Natural killer cell (primary cell): ENCODE measurements at regions not wholly inside any gene's neighbourhood (a gene's known extent, or its start where the extent isn't known, plus 50 kb on each side); places are given as distances from the start of the nearest gene placed in this dataset.

Experiments used
- ATAC-seq, 3 donors: fragments of 150-1000 bp in 2 of 3; fragments of 200-7000 bp in 1 of 3; cut with Tn5 transposase; 1 replicate in 1 of 3; 2 replicates in 2 of 3; pipeline ENCODE4 v1.10.0; 2021; ENCODE audit warnings: mild to moderate bottlenecking in 2 of 3, moderate library complexity in 2 of 3
- DNase-seq, 2 donors: peaks; one replicate each; pipeline versions ENCODE4 v3.0.0 to v3.0.0-alpha.2; 2013 to 2021; ENCODE audit warnings: mixed read lengths in 1 of 2
- H3K27ac ChIP-seq: one replicate; pipeline ENCODE4 v1.5.1; 2013; ENCODE audit warnings: mild to moderate bottlenecking, low read length
- H3K27me3 ChIP-seq: one replicate; pipeline ENCODE4 v1.6.1; 2013; ENCODE audit warnings: low read length; ENCODE audit not compliant: control insufficient read depth, insufficient read depth
- H3K36me3 ChIP-seq: one replicate; pipeline ENCODE4 v1.6.1; 2013; ENCODE audit warnings: low read length; ENCODE audit not compliant: control insufficient read depth, insufficient read depth
- H3K4me1 ChIP-seq: one replicate; pipeline ENCODE4 v1.6.1; 2013; ENCODE audit warnings: low read length; ENCODE audit not compliant: control insufficient read depth, insufficient read depth
- H3K4me3 ChIP-seq: one replicate; pipeline ENCODE4 v1.5.1; 2013; ENCODE audit warnings: low read length
- H3K9me3 ChIP-seq: one replicate; pipeline ENCODE4 v1.6.1; 2013; ENCODE audit warnings: low read length; ENCODE audit not compliant: control insufficient read depth, insufficient read depth
- H3K27ac Mint-ChIP-seq, 2 donors: one replicate each; pipeline ENCODE4 v1.8.0; 2022; ENCODE audit warnings: mild to moderate bottlenecking in 2 of 2, mixed read lengths in 2 of 2, moderate library complexity in 1 of 2
- H3K27me3 Mint-ChIP-seq, 2 donors: one replicate each; pipeline ENCODE4 v1.8.0; 2022; ENCODE audit warnings: low read depth in 2 of 2, mixed read lengths in 2 of 2
- H3K36me3 Mint-ChIP-seq: one replicate; pipeline ENCODE4 v1.8.0; 2022; ENCODE audit warnings: mixed read lengths
- H3K4me1 Mint-ChIP-seq, 2 donors: one replicate each; pipeline ENCODE4 v1.8.0; 2022; ENCODE audit warnings: mixed read lengths in 2 of 2
- H3K4me3 Mint-ChIP-seq: one replicate; pipeline ENCODE4 v1.8.0; 2022; ENCODE audit warnings: mild to moderate bottlenecking, moderate library complexity, mixed read lengths
- H3K9me3 Mint-ChIP-seq, 2 donors: one replicate each; pipeline ENCODE4 v1.8.0; 2022; ENCODE audit warnings: mixed read lengths in 2 of 2
- WGBS: methylation state at CpG from one replicate; pipeline ENCODE4 v1.1.7; 2013; ENCODE audit warnings: missing lambda C conversion rate; ENCODE audit not compliant: insufficient coverage; 5-methylcytosine and 5-hydroxymethylcytosine counted together
- intact Hi-C: fragments of 100-400 bp; cut with micrococcal nuclease; formaldehyde crosslinking; loops from one replicate; pipeline ENCODE4 v1.14.2; 2022
- TF ChIP-seq, protein P1 (sequence below): fragments of 200-600 bp; IDR thresholded peaks from one replicate; pipeline ENCODE4 v1.8.0; 2022; ENCODE audit warnings: antibody characterized with exemption

DNA sequence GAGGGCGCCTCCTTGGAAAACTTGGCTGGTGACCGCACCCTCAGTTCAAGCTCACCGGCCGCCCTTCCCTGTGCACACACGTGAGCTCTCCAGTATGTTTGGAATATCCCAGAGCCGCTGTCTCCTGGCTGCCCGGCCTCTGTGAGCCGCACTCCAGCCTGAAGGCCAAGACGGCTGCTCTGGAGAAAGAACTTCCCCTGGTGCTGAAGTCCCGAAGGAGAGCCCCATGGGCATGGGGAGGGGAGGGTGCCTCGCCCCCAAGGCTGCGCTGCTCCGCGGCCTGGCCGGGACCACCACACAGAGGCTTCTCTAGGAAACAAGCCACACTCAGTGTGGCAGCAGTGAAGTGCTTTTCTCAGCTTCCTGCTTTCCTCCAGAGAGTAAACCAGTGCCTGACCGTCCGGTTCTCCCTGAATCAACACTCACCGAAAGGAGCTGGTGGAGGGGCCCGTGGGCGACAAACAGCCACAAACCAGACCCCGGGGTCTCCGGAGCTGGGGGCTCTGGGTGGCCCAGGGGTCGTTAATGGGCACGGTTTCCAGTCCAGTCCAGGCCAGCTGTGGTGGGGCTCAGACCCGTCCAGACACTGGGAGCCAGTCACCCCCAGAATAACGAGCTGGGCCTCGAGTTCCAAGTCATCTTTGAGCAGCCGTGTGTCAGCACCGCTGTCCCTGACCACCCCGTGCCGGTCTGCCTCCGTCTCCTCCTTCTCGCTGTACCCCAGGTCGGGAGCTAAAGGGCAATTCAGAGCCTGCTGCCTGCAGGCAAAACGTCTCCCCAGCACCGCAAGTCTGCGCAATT is 87.4 kb upstream of the BHLHE23 start:
- no peak overlapping the region for H3K27ac Mint-ChIP-seq
- no peaks in the 10 kb centered on the region for H3K9me3 ChIP-seq
- H3K9me3 Mint-ChIP-seq: no peaks in the 10 kb centered on the region
- no peaks in the 10 kb centered on the region for H3K27me3 ChIP-seq
- no peak for DNase-seq
- intact Hi-C loops: no loop called here
- no peak overlapping the region for H3K4me3 ChIP-seq
- no peak for ATAC-seq
- no peak overlapping the region for H3K4me3 Mint-ChIP-seq
- H3K4me1 ChIP-seq: no peaks in the 10 kb centered on the region
- no peak overlapping the region for H3K27ac ChIP-seq
- peaks cover 0 to 9% of the 10 kb centered on the region in 2 donors for H3K27me3 Mint-ChIP-seq
- no peaks in the 10 kb centered on the region for H3K4me1 Mint-ChIP-seq
- no peaks in the 10 kb centered on the region for H3K36me3 ChIP-seq
- TF ChIP-seq, protein P1, sequence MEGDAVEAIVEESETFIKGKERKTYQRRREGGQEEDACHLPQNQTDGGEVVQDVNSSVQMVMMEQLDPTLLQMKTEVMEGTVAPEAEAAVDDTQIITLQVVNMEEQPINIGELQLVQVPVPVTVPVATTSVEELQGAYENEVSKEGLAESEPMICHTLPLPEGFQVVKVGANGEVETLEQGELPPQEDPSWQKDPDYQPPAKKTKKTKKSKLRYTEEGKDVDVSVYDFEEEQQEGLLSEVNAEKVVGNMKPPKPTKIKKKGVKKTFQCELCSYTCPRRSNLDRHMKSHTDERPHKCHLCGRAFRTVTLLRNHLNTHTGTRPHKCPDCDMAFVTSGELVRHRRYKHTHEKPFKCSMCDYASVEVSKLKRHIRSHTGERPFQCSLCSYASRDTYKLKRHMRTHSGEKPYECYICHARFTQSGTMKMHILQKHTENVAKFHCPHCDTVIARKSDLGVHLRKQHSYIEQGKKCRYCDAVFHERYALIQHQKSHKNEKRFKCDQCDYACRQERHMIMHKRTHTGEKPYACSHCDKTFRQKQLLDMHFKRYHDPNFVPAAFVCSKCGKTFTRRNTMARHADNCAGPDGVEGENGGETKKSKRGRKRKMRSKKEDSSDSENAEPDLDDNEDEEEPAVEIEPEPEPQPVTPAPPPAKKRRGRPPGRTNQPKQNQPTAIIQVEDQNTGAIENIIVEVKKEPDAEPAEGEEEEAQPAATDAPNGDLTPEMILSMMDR: no peak
- no peaks in the 10 kb centered on the region for H3K36me3 Mint-ChIP-seq
- 72% methylated on average over 23 of the region's 37 CpGs for WGBS

DNA sequence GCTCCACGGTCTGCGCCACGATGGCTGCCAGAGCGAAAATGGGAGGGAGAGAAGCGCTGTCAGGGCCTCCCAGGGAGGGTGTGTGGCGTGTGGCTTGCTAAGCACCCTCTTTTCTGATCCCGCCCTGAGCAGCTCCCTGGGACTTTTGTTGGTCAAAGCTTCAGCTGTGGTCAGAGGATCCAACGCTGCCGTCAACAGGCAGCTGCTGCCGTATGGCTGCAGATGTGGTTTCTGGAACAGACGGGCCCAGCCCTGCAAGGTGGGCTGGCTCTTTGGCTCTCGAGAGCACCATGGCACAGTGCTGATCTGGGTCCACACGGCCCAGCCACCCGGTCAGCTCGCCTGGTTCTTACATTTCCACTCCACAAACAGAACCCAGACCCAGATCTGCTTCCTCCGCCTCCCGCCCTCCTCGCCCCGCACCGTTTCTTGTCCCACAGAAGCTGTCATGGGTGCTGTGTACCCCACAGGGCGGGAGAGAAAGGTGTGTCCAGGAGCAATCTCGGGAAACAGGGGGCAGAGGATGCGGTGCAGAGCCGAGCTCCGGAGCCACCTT is 86.0 kb upstream of the BHLHE23 start:
- H3K27ac ChIP-seq: no peak overlapping the region
- H3K4me3 ChIP-seq: no peak overlapping the region
- Mint-ChIP-seq H3K9me3 (no peaks in the 10 kb centered on the region), H3K27me3 (peaks cover 0 to 9% of the 10 kb centered on the region in 2 donors), H3K4me1 (no peaks in the 10 kb centered on the region), H3K27ac (no peak overlapping the region), H3K36me3 (no peaks in the 10 kb centered on the region), H3K4me3 (no peak overlapping the region)
- TF ChIP-seq, protein P1: no peak
- H3K4me1 ChIP-seq: no peaks in the 10 kb centered on the region
- intact Hi-C loops: no loop called here
- 78% methylated on average over 25 of the region's 25 CpGs for WGBS
- H3K36me3 ChIP-seq: no peaks in the 10 kb centered on the region
- ATAC-seq (no peak), DNase-seq (no peak)
- no peaks in the 10 kb centered on the region for H3K27me3 ChIP-seq
- no peaks in the 10 kb centered on the region for H3K9me3 ChIP-seq

DNA sequence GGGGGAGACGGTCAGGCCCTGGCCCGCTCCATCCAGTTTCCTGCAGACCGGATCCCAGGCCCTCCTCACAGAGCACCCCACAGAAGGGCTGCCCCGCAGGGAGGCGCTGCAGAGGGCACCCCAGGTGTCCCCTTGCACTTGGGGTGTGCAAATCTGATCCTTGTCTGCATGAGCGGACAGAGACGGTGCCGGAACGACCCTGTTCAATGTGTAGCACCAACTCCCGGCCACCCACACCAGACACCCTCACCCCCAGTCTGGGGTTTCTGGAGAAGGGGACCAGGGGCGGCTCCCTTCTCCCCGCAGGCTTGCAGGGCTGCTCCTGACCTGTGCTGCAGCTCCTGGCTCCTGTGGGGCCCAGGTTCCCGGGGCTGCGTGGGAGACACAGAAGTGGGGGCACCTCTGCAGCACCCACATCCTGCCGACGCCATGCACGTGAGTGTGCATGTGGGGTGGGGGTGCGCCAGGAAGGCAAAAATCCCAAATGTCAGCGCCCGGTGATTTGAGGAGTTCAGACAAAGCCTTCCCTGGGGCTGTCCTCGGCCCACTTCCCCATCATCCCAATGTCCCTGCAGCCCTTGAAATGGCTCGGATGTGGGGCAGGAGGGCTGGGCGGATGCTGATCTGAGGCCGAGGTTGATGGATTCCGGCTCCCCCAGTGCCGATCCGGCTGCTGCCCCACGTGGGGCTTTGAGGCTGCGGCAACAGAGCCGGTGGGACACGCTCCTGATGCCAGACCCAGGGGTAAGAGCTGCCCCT is 85.3 kb upstream of the BHLHE23 start:
- H3K4me3 Mint-ChIP-seq: no peak overlapping the region
- TF ChIP-seq, protein P1: no peak
- no peaks in the 10 kb centered on the region for H3K4me1 ChIP-seq
- H3K36me3 ChIP-seq: no peaks in the 10 kb centered on the region
- ATAC-seq: no peak
- no peaks in the 10 kb centered on the region for H3K36me3 Mint-ChIP-seq
- no peaks in the 10 kb centered on the region for H3K9me3 Mint-ChIP-seq
- DNase-seq: no peak
- no peaks in the 10 kb centered on the region for H3K9me3 ChIP-seq
- H3K27ac ChIP-seq: no peak overlapping the region
- no peaks in the 10 kb centered on the region for H3K27me3 ChIP-seq
- no peaks in the 10 kb centered on the region for H3K4me1 Mint-ChIP-seq
- WGBS: 81% methylated on average over 30 of the region's 31 CpGs
- peaks cover 0 to 9% of the 10 kb centered on the region in 2 donors for H3K27me3 Mint-ChIP-seq
- no peak overlapping the region for H3K4me3 ChIP-seq
- intact Hi-C loops: no loop called here
- no peak overlapping the region for H3K27ac Mint-ChIP-seq
